Mesothelial cell of epicardium (in vitro differentiated cells): ENCODE measurements at regions not wholly inside any gene's neighbourhood (a gene's known extent, or its start where the extent isn't known, plus 50 kb on each side); places are given as distances from the start of the nearest gene placed in this dataset.

Experiments
- DNase-seq, 2 experiments: peaks; one replicate each; pipeline ENCODE4 v3.0.0; 2021; ENCODE audit warnings: low spot score in 2 of 2; ENCODE audit not compliant: unreplicated experiment in 2 of 2
- H3K27ac Mint-ChIP-seq: 2 replicates; pipeline ENCODE4 v1.8.0; 2021; ENCODE audit warnings: mixed read lengths
- H3K27me3 Mint-ChIP-seq: 2 replicates; pipeline ENCODE4 v1.8.0; 2021; ENCODE audit warnings: low read depth, mixed read lengths
- H3K36me3 Mint-ChIP-seq: 2 replicates; pipeline ENCODE4 v1.8.0; 2021; ENCODE audit warnings: mixed read lengths
- H3K4me1 Mint-ChIP-seq: 2 replicates; pipeline ENCODE4 v1.8.0; 2021; ENCODE audit warnings: mixed read lengths
- H3K4me3 Mint-ChIP-seq: 2 replicates; pipeline ENCODE4 v1.8.0; 2021; ENCODE audit warnings: mild to moderate bottlenecking, moderate library complexity, mixed read lengths
- H3K9me3 Mint-ChIP-seq: 2 replicates; pipeline ENCODE4 v1.8.0; 2021; ENCODE audit warnings: mixed read lengths
- CTCF ChIP-seq: fragments of 200-600 bp; sonication (generic); IDR thresholded peaks from one replicate; pipeline ENCODE4 v1.5.0; 2021; ENCODE audit warnings: antibody characterized with exemption; ENCODE audit not compliant: unreplicated experiment

GRCh38 chr11:11068113-11068512 is 210.3 kb upstream of the ZBED5 start:
- DNase-seq = no peak
- Mint-ChIP-seq H3K4me1 (peaks cover 19% of the 10 kb centered on the region), H3K9me3 (peaks cover 5% of the 10 kb centered on the region), H3K36me3 (no peaks in the 10 kb centered on the region), H3K27ac (no peak overlapping the region), H3K27me3 (peaks cover 1% of the 10 kb centered on the region), H3K4me3 (no peak overlapping the region)
- TF ChIP-seq CTCF = no peak

- Mint-ChIP-seq H3K27me3 (no peaks in the 10 kb centered on the region), H3K9me3 (peaks cover 8% of the 10 kb centered on the region), H3K4me1 (peaks cover 7% of the 10 kb centered on the region), H3K27ac (no peak overlapping the region), H3K4me3 (no peak overlapping the region), H3K36me3 (no peaks in the 10 kb centered on the region)
- DNase-seq = no peak
- no peak for TF ChIP-seq CTCF
These were observed 207.5 kb upstream of the ZBED5 start for GRCh38 chr11:11065396-11065795.

DNA sequence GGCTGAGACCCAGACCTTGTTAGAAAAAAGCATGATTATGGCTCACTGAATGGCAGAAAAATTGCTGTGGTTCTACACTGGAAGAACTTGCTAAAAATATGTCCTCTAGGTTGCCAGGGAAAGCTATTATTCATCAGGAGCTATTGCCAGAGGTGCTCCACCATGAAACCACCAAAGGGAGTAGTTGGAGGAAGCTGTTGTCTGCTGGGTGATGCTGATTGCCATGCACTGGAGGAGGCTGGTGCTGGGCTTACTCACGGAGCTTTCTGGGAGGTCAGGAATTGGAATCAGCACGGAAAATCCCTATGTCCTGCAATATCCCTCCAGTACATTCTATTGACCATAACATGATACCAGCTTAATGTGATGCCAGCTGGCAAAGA is 199.6 kb upstream of the ZBED5 start:
- peaks cover 53% of the 10 kb centered on the region for H3K9me3 Mint-ChIP-seq
- TF ChIP-seq CTCF = no peak
- no peaks in the 10 kb centered on the region for H3K27me3 Mint-ChIP-seq
- DNase-seq = no peak
- no peak overlapping the region for H3K4me3 Mint-ChIP-seq
- H3K36me3 Mint-ChIP-seq = peaks cover 5% of the 10 kb centered on the region
- H3K4me1 Mint-ChIP-seq = no peaks in the 10 kb centered on the region
- no peak overlapping the region for H3K27ac Mint-ChIP-seq

DNA sequence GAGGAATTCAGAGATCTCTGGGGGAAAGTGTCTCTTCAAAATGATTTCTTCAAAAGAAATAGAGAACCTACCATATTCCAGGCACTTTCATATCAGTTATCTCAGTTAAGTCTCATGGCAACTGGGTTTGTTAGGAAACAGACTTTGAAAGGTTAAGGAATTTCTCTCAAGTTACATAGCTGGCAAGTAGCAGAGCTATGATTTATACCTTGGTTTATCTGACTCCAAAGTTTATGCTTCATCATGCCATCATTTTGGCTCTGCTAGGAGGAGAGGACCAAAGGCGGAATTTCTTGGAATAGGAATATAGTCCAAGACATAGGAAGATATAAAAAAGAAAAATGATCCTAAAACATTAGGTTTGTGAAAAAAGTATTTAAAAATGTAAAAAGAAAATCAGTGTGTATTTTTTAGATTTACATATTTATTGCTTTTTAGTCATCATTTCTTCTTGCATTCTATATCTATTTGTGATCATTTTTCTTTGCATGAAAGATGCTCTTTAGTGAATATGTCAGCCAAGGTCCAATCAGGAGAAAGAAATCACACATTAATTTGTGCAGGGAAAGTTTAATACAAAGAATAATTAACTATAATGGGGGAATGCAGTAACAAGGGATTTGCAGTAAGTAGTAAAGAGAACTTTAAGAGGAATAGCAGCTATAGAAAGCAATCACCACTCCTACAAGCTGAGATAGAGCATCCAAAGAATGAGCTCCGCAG is 199.1 kb upstream of the ZBED5 start:
- no peak overlapping the region for H3K4me3 Mint-ChIP-seq
- H3K4me1 Mint-ChIP-seq = no peaks in the 10 kb centered on the region
- H3K9me3 Mint-ChIP-seq = peaks cover 58% of the 10 kb centered on the region
- no peak for DNase-seq
- no peak for TF ChIP-seq CTCF
- H3K36me3 Mint-ChIP-seq = peaks cover 5% of the 10 kb centered on the region
- H3K27me3 Mint-ChIP-seq = no peaks in the 10 kb centered on the region
- H3K27ac Mint-ChIP-seq = no peak overlapping the region

- no peak for DNase-seq
- H3K9me3 Mint-ChIP-seq = peaks cover 59% of the 10 kb centered on the region
- H3K4me3 Mint-ChIP-seq = no peak overlapping the region
- H3K27me3 Mint-ChIP-seq = no peaks in the 10 kb centered on the region
- no peak overlapping the region for H3K27ac Mint-ChIP-seq
- H3K4me1 Mint-ChIP-seq = no peaks in the 10 kb centered on the region
- H3K36me3 Mint-ChIP-seq = peaks cover 5% of the 10 kb centered on the region
- TF ChIP-seq CTCF = no peak
These were observed 198.5 kb upstream of the ZBED5 start for GRCh38 chr11:11056316-11056715.
